DMS53 (cell line): ENCODE measurements at regions not wholly inside any gene's neighbourhood (a gene's known extent, or its start where the extent isn't known, plus 50 kb on each side); places are given as distances from the start of the nearest gene placed in this dataset.

Experiments
- DNase-seq: peaks from one replicate; lab custom pipeline; 2025; lab: John Stamatoyannopoulos, UW

DNA sequence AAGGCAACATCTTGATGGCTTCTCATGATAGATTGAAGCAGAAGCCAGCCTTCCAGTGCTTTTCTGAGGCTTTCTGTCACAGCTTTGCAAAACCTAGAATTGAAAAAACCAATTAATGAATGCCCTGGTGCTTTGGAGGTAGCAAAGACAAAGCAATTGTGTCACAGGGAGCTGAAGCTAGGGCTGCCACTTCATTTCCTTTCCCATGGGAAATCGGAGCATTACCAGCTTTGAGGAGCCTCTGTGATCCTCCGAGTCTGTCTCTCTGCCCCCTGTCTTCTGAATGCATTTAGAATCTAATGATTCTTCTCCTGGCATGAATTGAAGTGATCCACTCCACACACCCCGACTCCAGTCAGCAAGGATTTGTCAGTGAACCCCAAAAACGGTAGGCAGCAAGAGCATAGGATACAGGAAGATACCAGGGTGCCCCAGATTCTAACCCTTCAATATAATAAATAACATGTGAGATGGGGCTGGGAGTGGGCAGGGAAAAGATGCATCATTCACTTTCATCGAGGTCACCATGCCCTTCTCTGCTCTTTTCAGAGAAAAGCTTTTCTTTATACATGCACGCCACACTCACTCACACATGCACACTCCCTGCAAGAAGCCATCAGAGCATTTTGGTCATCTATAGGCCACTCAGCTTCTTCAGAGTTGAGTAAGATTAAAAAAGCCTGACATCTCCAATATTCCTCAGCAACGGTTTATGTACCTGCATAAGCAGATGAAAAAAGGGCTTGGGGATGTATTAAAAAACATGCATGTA lies 247.7 kb upstream of the ZNF462 start:
- DNase-seq = no peak

DNA sequence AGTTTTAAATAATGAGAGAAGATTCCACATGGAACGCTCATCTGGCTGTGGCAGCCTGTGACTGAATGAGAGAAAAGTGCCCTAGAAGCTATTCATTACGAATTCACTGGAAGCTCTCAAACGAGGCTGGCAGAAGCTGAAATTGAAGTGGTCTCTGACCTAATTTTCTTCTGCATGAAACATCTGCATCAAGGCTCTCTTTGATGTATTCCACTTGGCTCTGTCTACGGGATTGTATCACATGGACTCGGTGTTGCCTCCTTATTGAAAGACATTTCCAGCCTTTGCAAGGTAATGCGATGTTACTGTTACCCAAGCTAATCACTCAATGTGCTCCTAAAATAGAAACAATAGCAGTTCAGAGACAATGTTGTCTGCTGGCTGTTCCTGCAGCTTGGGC lies 246.9 kb upstream of the ZNF462 start:
- no peak for DNase-seq

DNA sequence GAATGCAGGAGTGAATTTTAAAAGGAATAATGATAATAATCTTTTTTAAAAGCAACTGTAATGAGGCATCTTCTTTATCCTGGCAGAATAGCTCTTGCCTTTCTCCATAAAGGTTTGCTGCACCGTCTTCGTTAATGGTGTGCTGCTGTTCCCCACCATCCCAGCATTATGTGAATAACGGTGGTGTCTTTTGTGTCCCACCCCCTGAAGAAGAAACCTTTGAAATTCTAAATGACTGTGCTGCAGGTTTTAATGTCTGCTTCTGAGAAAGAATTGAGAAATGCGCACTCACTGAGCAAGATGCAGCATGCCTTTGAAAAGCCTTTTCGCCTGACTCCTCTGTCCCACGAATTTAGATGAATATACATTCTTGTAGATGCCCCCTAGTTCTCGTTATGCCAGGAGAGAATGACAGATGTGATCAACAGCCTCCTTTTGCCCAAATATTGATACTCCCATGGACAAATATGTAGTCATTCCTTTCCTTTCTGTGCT lies 246.1 kb upstream of the ZNF462 start:
- no peak for DNase-seq

DNA sequence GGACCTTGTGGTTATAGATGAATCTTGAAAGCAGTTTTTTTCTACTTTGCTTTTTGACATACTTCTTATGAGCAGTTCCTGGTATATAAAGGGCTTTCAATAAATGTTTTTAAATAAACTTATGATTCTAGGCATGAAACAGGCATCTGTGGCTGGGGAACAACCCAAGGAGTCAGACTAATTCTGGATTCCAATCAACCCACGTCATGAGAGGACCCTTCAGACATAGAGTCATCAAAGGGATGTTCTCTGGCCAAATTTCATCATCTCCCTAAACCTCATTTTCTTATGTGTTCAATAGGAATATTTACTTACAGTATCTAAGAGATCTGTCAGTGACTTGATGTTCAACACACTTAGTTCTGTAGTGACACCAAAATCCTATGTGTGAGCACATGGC lies 243.8 kb upstream of the ZNF462 start:
- DNase-seq = no peak

DNA sequence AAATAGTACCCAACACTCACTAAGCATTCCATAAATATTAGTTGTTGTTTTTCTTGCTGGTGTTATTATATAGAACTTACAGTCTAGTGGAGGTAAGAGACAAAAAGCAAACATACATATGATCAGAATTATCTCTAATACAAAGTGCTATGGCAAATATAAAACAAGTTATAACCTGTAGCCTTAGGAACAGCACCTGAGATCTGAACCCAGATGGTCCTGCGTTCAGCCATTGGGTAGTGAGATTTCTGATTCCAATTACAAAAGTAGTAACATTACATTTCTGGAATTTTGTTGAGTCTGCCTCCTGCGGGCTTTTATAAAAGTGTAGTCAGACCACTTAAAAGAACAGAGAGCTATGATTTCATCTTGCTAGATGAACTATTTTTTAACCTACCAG lies 242.9 kb upstream of the ZNF462 start:
- DNase-seq = no peak

DNA sequence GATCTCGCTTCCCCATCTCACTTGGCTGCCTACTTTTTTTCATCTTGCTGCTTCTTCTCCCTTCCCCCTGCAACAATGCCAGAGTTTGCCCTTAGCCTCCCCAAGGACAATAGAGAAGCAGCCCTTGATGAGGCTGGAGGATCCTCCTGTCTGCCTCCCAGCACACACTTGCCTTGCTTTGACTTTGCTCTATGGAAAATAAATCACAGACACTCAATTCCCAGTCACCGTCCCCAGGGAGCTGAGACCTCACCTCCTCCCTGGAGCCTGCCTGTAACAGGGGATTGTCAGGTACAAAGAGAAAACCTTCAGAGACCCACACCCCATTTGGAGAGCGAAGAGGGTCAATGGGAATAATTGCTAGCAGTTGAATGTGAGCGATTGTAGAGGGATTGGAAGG lies 242.1 kb upstream of the ZNF462 start:
- no peak for DNase-seq

DNA sequence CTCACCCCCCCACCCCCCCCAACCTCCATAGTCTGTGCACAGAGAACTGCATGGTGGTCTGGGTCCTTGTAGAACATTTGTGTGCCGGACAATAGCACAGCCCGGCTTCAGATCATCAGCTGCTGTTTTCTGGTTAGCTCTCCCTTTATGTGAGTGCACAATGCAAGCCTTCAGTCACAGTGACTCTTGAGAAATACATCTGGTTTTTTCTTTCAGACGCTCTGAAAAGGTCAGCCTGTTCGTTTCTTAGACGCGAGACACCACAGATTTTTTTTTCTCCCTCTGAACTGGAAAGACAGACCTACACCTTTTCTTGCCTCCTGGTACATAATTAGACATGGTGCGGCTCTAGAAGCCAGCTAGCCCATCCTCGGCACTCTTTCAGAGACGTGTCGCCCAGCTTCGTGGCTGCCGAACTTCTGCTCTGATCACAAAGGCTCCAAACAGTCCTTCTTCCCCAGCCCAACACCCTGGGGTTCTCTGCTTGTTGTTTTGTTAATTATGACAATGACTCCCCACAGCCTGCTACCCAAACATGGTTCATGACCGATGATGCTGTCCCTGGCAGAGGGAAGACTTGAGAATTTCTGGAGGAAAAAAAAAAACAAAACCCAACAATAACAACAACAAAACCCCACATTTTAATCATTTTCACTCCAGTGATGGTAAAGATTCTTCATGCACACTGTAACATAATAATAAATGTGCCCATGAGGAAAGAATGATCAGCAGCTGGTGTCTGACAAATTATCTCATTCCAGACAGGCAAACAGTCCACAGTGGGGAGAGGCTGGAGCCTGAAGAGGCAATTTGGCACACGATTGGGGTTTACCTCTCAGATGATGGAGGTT lies 241.4 kb upstream of the ZNF462 start:
- DNase-seq = no peak

DNA sequence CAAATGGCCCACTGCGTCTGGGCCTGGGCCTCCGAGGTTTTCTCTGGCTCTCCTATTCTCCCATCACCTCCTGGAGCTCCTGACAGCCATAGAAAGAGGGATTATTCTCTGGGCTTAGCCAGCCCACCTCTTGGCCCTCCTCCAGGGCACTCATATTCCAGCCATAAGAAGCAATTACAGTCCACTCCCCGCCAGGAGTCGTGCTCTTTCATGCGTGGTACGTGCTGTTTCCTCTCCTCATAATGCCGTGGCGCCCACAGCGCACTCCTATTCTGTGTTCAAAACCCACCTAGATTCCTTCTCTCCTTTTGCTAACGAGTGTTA lies 240.8 kb upstream of the ZNF462 start:
- DNase-seq = no peak

DNA sequence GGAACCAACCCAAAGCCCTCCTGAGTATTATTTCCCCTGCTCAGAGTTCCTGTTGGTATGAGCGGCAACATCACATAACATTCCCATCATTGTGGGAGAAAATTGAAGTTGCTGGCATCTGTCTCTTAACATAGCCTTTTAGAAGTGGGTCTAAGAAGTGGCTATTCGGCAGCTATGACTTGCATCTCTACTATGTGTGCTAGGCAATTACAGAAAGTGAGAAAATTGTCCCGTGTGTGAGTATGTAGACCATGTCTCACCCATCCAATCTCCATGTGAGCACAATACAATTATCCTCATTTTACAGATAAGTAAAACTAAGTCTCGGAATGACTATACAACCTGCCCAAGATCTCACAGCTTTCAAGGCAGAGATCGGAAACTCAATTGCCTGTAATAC lies 239.4 kb upstream of the ZNF462 start:
- DNase-seq = no peak

DNA sequence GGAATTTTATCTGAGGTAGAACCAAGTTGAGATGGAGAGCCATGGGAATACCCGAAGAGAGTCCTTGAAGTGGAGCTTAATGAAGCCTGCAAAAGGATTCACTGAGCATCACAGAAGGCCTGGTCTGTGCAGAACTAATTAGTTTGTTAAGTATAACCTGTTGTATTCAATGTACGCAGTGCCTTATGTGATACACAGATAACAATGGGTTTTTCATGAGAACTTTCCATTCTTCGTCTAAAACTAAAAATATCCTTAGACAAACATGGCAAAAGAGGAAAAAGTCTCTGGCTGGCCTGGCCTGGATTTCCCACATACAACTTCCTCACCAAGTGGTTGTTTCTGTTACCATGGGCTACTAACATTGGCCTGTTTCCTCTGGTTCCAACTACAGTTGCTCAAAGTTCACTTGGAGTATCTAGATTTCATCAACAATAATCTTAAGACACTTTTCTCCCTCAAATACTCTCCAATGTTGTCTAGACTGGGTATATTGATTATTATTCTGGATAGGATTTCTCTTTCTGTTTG lies 237.6 kb upstream of the ZNF462 start:
- no peak for DNase-seq

DNA sequence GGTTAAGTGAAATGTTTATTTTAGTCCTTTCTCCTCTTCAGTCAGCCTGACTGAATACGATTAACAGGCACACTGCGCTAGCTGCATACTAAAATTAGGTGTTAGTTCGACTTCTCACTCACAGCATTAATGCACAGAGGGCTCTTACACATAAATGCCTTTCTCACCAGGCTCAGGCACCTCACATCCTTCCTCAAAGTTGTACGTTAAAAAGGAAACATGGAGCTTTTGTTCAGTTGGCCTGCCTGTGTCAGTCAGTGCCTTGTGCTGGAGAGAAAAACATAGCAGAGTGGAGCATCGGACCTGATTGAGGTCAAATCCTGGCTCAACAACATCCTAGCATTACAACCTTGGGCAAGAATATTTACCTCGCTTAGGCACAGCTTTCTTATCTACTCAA lies 236.0 kb upstream of the ZNF462 start:
- DNase-seq = no peak

DNA sequence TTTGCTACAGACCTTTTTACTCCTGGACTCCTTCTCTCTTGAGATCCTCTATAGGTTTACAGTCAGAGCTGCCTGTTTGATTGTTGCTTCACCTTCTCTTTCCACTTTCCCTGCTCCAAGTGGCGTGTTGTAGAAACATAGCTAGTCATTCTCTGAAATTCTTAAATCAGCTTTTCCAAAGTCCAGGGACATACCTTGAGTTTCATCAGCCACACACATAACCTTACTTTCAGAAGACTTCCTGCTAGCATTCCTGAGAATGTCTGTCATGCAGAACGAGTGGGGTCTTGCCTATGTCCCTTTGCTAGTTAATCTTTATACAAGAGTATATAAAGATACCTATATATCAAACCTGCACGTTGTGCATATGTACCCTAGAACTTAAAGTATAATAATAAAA lies 230.3 kb upstream of the ZNF462 start:
- no peak for DNase-seq

DNA sequence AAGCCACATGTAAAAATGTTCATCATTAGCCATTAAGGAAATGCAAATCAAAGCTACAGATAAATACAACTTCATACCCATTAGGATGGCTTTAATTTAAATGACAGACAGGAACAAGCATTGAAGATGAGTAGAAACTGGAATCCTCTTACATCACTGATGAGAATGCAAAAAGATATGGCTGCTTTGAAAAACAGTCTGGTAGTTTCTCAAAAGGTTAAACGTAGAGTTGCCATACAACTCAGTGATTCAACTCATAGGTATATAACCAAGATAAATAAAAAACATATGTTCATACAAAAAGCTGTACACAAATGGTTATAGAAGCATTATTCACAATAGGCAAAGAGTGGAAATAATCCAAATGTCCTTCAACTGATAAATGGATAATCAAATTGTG lies 228.8 kb upstream of the ZNF462 start:
- DNase-seq = no peak

DNA sequence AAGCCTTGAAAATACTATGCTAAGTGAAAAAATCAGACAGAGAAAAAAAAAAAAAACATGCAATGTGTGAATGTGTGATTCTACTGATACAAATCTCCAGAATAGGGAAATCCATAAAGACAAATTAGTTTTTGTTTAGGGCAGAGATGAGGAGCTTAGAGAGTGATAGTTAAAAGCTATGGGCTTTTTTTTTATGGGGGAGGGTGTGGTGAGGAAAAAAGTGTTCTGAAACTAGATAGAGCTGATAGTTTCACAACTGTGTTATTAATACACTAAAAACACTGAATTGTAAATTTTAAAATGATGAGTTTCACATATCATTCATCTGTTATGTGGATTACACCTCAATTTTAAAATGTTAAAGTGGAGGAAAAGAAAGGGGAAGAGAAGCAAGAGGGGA lies 228.3 kb upstream of the ZNF462 start:
- no peak for DNase-seq

DNA sequence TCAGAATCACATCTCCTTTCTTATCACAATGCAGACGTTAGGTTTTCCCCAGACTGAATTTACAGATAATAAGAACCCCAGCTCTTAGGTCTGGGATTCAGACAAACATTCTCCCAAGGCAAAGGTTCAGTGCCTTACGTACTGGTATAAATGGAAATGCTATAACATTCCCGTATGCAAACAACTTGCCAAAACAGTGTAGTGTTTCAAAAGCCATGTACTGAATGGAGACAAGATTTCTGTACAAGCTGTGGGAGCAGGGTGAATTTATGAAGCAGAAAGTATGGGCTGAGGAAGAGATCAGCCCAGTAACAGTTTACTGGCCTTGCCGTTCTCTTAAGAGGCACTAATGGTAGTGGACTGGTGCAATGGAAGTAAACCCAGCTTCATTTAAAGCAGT lies 225.5 kb upstream of the ZNF462 start:
- no peak for DNase-seq

DNA sequence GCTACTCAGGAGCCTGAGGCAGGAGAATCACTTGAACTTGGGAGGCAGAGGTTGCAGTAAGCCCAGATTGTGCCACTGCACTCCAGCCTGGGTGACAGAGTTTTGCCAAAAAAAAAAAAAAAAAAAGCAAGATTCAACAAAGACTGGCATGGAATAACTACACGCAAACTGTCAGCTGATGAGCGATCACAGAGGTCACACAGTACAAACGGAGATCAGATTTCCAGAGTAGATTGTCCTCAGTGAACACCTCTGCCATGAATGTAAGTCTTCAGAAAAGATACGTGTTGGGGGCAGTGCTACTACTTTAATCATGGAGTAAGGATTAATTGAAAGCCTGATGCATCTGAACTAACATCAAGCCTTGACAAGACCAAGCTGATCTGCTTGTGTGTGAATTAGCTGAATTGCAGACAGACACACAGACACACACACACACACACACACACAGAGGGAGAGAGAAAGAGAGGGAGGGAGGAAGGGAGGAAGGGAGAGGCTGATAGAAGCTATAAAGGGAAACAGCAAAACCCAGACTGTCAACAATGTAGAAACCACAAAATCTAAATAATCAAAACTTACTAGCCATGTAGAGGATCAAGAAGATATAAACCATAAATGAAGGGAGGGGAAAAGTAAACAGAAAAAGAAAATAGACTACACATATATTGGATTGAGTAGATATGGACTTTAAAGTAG lies 222.9 kb upstream of the ZNF462 start:
- no peak for DNase-seq

DNA sequence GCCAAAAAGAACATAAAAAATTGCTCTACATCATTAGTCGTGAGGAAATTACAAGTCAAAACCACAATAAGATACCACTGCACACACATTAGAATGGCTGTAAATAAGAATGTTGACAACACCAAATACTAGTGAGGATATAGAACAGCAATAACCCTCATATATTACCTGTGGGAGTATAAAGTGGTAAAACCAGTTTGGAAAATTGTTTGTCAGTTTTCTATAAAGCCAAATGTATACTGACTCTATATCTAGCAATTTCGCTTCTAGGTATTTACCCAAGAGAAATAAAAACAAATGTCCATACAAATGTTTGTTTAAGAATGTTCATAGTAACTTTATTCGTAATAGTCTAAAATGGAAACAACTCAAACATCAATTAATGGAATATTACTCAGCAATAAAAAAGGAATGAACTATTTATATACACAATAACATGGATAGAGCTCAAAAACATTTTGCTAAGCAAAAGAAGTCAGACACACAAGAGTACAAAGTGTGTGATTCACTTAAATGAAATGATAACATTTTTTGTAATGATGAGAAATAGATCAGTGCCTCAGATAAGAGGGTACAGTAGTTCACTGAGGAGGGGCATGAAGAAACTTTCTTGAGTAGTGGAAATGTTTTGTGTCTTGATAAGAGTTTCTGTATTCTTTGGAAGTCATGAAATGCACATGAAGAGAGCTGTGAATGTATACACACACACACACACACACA lies 219.6 kb upstream of the ZNF462 start:
- no peak for DNase-seq

DNA sequence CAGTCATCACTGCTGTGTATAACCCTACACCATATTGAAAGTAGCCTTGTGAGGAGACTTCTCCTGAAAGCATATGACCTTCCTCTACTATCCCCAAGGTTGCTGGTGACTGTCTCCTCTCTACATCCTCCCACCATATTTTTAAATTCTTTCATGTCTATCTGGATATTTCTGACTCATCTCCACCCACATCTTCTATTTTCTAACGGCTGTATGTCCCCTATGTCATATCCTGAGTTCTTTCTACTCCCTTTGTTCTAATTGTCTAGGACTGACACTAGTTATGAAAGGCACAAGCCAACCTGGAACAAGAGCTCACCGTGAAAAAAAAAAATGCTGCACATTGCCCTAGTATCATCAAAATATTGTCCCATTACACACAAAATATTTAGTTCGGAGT lies 218.3 kb upstream of the ZNF462 start:
- no peak for DNase-seq

DNA sequence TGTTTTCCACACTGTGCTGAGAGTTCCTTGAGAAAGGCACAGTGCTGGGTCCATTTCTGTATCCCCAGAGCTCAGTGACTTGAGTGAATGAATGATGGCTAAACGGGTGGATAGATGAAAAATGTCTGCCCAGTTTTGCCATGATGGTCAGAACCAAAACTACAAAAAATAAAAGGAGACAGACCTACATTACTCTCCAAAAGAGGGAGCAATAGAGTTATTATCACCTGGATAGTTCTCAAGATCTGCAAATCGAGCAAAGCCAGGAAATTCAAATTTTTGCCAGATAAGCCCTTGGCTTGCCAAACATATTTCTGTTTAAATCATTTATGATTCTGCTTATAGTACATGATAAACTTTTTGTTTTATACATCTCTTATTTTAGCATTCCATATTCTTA lies 214.2 kb upstream of the ZNF462 start:
- peak; percentile 35 for DNase-seq

DNA sequence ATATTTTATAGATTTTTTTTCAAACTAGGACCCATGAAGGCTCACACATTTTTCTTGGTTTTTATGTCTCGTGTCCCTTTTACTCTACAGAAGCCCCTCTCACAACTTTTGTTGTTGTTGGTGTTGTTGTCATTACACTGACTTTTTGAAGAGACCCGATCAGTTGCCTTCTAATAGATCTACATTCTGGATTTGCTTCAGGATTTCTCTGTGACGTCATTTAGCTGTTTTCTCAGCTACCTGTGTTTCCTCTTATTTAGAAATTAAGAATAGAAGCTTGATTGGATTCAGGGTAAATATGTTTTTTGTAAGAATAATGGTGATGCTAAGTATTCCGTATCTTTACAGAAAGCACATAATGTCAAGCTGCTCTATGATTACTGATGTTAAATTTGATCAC lies 213.3 kb upstream of the ZNF462 start:
- no peak for DNase-seq

DNA sequence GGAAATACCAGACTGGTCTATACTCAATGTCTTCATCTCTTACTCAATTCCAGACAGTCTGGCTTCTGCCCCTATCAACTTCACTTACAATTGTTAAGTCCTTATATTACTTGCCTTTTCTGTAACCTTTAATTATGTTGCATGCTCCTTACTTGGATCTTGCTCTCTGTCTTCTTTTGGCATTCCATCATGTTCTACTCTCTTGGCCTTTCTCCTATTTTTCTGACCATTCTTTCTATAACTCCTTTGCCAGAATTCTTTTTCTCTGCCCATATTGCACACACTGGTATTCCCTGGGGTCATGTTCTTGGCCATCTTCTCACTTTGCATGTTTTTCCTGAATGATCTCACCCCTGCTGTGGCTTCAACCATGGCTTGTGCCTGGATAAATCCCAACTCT lies 209.8 kb upstream of the ZNF462 start:
- DNase-seq = no peak

DNA sequence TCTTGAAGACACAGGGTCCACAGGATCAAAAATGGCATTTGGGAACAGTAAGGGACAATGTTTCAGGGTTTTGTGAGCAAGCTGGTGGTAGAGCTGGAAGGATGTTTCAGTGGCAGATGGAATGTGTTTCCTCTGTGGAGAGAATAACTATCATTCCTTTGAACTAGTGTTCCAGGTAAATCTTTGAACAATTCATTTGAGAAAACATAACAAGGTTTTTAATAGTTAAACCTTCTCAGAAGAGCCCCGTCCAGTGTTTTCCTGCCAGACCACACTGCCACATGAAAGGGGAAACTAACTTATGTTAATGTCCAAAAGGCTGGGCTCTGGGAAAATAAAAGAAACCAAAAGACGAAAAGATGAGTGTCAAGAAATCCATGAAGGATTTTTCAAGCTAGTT lies 207.0 kb upstream of the ZNF462 start:
- no peak for DNase-seq
